Fibroblast of mammary gland (primary cell): ENCODE measurements at regions not wholly inside any gene's neighbourhood (a gene's known extent, or its start where the extent isn't known, plus 50 kb on each side); places are given as distances from the start of the nearest gene placed in this dataset.
"Not testable (repeated sequence)": the region's sequence is repeated elsewhere in the genome, so short reads cannot be mapped to it uniquely, and the experiment has no call there.

Experiments used
- DNase-seq: peaks from one replicate; pipeline ENCODE4 v3.0.0-alpha.2; 2010; ENCODE audit warnings: low read depth
- H3K4me3 ChIP-seq: 2 replicates; pipeline ENCODE4 v1.5.1; 2011; ENCODE audit warnings: low read depth, mild to moderate bottlenecking, low read length, moderate library complexity; ENCODE audit not compliant: control insufficient read depth
- CTCF ChIP-seq: conservative IDR thresholded peaks from 2 replicates; pipeline ENCODE4 v1.5.1; 2011; ENCODE audit warnings: low read depth, low read length, inconsistent platforms; ENCODE audit not compliant: control insufficient read depth, insufficient read depth

DNA sequence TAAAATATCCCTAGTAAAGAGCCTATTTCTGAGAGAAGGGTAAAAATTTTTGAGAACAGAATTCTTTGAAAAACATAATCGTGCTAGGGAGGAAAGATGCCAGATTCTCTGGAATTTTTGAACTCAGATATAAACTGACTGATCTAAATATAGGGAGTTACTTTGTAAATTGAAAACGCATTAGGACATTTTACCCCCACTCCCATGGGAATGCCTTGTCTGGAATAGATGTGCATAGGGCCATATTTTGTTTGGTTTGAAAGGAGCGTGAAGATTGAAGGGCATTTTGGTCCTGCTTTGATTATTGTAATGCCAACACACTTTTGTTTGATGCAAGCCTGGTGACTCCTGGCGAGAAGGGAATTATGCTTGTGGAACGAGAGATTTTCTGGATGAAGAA is 158.7 kb upstream of the DPP10 start:
- H3K4me3 ChIP-seq = no peak overlapping the region
- no peak for DNase-seq
- no peak for TF ChIP-seq CTCF

DNA sequence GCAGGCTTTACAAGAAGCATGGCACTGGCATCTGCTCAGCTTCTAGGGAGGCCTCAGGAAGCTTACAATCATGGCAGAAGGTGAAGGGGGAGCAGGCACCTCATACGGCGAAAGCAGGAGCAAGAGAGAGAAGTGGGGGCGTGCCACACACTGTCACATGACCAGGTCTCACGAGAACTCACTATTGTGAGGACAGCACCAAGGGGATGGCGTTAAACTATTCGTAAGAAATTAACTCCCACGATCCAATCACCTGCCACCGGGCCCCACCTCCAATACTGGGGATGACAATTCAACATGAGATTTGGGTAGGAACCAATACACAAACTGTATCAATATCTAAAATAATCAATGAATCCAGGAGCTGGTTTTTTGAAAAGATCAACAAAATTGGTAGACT is 156.0 kb upstream of the DPP10 start:
- DNase-seq = no peak
- H3K4me3 ChIP-seq = no peak overlapping the region
- no peak for TF ChIP-seq CTCF

DNA sequence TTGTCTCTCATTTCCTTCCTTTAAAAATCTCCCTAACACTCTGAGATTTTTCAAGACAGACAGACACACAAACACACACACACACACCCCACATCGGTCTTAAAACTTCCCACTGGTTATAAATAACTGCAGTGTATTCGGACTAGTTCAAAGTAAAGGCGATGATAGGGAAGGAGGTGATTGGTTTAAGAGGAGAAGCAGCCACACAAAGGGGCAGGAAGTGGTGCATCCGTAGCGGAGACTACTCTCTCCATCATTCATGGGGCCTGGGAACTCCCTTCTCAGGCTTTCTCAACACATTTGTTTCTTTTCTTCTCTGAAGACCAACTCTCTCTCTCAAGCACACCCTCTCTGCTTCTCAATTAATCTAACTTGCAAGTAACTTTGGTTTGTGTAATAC is 149.1 kb upstream of the DPP10 start:
- DNase-seq = no peak
- no peak for TF ChIP-seq CTCF

GRCh38 chr2:114294741-114295140 is 147.7 kb upstream of the DPP10 start:
- no peak for TF ChIP-seq CTCF
- no peak for DNase-seq
- H3K4me3 ChIP-seq = no peak overlapping the region

More for the DNA sequence above, 149.1 kb upstream of the DPP10 start:
- no peak overlapping the region for H3K4me3 ChIP-seq

GRCh38 chr2:114300351-114300750 is 142.1 kb upstream of the DPP10 start:
- not testable (repeated sequence) for H3K4me3 ChIP-seq, DNase-seq

DNA sequence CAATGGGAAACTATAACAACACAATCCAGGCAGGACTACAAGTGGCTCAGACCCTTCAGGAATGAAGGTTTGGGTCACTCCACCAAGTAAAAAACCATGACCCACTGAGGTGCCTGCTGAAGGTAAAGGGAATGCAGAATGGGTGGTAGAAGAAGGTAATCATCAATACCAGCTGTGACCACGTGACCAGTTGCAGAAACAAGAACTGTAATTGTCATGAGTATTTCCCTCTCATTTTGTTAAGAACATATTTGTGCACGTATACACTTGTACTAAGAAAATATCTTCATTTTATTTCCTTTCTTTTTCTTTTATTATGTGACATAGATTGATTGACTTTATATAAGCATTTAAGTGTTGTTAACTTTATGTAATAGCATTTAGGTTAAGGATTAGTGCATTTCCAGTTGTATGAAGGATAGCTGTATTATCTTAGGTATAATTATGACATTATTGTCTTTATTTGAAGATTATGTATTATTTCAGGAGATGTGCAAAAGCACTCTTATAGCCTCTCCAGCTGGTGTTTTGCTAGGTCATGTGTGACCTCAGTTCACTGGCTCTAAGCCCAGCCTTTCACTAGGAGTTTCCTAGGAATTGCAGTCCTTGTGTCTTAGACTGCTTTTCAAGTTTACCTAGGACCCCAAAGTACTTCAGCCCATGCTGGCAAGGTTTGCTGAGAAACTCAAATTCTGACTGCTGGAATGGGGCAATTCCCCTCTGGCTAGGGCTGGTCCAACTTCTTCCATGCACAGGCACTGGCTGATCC is 125.7 kb upstream of the DPP10 start:
- no peak for DNase-seq
- TF ChIP-seq CTCF = no peak

GRCh38 chr2:114330594-114330993 is 111.8 kb upstream of the DPP10 start:
- DNase-seq = no peak
- no peak overlapping the region for H3K4me3 ChIP-seq
- no peak for TF ChIP-seq CTCF

More for the DNA sequence above, 125.7 kb upstream of the DPP10 start:
- H3K4me3 ChIP-seq = no peak overlapping the region
